ENCODE measurements at regions not wholly inside any gene's neighbourhood (a gene's known extent, or its start where the extent isn't known, plus 50 kb on each side); places are given as distances from the start of the nearest gene placed in this dataset.

DNA sequence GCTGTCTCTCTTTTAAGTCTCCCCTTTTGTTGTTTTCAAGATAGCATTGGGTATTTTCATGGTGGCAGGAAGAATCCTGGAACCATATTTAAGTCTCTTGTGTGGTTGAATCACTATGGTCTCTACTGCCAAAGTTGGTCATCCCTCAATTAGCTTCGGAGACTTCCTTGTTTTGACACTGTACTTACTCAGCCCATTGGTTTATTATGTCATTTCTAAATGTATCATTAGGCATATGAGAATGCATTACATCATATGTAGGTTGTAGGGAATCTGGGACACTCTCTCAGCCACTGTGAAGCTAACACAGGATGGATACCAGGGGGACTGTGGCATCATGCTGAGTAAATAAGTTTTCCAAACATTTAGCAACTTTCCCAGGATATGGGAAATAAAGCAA is 211.8 kb downstream of the DTHD1 start:
- DNase-seq (ENCODE audit: low read depth), result no peak

DNA sequence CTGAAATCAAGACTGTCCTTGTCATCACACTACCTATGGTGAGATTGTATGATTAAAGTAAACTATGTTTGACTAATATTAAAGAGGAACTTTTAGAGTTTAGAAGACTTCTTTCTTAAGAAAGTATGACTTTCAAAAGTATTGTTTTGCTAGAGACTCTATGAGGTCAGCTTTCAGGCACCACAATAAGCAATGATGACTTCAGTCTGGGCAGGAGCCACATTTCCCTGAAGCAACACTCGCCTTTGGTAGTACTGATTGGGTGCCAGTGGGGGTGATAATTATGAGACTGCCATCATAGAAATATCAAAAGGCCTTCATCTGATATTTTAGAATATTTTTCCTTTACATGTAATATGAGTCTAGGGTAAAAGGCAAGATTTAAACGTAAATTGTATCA is 212.6 kb downstream of the DTHD1 start:
- DNase-seq (ENCODE audit: low read depth), result no peak

DNA sequence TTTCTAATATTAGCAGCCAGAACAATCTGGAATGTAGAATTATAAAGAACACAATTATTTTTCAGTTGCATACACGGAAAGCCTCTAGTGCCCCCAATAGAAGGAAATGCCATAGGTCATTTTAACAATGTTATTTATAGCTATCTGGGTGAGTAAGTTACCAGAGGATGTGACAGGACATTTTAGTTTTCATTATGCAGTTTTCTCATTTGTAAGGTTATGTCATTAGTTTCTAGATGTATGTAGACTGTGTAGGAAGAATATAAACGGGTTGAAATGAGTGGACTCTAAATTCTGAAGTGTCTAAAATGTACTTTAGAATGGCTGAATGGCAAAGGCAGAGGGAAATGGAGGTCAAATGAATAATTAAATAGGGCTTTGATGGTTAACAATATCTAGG is 213.3 kb downstream of the DTHD1 start:
- no peak for DNase-seq (ENCODE audit: low read depth)

DNA sequence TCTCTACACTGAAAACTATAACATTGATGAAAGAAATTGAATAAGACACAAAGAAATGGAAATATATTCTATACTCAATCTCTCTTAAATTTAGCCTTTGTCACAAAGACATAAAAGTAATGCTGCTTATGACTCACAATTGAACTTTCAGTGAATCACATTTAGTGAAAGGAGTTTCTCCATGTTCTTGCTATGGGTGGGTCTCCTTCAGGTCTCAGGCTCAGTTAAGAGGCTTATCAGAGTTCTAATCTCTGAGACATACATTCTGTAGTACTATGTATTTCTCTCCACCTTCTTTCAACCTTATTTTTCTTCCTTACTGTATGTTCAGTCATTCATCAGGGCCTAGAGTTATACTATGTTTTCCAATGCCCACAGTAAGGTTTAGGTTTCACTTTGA is 220.9 kb downstream of the DTHD1 start:
- DNase-seq (ENCODE audit: low read depth), result no peak

DNA sequence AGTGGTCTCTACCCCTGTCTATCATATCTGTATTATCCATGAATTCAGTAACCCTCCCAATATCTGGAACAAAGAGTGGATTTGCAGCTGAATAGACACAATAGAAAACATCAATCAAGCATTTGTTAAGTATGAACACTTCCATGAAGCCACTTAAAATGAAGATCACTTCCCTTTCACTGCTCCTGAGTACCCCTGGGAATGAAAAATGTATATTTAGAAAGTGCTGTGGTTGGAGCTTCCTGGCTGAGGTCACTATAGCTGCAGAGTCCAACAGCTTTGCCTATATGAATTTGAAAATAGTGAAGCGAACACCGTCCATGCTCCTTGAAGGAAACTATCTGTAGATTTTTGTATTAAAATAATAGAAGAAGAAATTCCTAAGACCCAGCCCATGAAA is 227.0 kb downstream of the DTHD1 start:
- DNase-seq (ENCODE audit: low read depth), result no peak

DNA sequence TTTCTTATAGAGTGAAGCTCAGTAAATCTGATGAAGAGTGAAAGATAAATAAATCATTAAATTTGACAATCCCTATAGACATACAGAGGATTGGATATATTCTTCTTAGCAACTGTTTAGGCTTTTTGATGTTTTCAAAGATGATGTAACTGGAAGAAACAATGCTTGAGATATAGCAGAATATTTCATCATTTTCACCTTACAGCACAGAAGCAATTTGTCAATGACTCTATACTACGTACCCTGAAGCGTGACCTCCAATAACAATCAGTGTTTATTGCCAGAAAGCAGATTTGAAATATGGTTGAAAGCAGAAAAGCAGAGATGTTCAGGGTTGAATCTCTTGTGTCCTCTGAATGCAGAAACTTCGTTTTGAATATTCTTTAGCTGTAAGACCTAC is 228.4 kb downstream of the DTHD1 start:
- no peak for DNase-seq (ENCODE audit: low read depth)

DNA sequence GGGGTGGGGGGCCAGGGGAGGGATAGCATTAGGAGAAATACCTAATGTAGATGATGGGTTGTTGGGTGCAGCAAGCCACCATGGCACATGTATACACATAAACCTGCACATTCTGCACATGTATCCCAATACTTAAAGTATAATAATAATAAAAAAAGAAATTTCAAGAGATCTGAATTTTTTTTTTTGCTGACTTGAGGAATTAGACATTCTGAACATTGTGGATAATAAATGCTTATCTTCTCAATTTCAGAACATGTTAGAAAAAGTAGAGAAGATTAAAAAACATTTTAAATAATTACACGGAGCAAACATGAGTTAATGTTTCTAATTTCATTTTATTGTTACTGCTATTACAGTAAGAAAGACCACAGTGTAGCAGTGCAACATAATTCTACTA is 230.4 kb downstream of the DTHD1 start:
- DNase-seq (ENCODE audit: low read depth), result no peak

DNA sequence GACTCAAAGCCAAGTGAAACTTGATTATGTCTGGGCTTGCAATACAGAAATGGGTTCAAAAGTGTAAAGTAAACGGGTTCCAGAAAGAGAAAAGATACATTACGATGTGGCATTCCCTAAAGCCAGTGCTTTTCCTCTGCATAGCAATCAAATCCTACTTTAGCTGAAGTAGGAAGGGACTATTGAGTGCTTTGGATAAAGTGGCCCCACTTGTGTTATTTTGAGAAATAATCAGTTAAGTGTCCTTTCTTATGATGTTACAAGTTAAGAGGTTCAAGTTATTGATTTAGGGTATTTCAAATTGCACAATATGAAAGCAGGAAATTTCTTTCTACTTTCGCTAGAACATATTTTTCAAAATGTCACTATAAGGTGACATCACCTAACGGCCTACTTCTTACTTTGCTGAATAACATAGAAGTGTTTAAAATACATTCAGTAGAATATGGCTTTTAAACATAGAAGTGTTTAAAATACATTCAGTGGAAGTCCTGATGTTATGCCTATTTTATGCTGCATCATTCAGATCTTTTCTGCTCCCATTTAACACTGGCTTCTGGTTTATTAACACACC is 235.2 kb downstream of the DTHD1 start:
- no peak for DNase-seq (ENCODE audit: low read depth)

DNA sequence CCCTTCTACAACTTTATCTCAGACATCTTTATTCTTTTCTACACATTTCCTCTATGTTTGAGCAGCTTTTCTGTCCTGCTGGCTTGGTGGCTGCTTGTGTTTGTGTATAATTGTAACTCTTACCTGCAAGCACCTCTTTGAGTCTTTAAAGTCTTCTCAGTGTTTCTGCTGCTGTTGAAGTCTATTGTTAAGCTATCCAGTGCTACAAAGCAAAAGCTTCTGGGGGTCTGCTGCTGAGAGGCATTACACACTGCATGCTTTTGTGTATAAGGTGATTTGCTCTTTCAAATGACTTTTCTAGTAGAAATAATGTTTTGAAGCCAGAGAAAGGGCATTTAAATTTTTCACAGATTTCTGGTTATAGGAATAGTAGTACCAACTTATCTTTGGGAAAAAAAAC is 241.8 kb downstream of the DTHD1 start:
- no peak for DNase-seq (ENCODE audit: low read depth)

DNA sequence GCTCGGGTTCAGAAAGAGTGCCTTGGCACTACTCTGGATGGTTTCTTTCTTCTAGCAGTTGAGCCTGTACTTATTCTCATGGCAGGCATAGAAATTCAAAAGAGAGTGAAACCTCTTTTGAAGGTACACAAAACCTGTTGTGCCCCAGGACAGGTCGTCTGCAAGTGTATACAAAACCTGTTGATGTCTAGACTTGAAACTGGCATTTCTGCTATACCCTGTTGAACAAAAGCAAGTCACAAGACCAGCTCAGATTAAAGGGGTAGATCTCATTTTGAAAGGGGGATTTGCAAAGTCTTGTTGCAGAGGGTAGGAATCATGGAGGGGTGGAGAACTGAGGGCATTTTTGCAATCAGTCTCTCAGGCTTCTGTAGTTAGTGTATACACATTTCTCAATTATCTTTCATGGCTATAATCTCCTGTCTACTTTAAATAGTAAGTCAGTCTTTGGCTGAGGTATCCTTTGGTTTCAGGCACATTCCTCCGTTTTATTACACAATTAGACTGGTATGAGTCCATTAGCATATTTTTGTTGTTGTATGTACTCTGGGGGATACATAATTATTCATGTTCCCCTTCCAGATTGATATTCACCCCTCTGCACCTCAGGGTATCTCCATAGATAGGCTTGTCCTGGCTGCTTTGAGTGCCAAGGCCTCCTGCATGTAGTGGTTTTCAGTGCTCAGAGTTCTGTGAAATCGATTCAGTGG is 251.4 kb downstream of the DTHD1 start:
- DNase-seq (ENCODE audit: low read depth), result no peak

DNA sequence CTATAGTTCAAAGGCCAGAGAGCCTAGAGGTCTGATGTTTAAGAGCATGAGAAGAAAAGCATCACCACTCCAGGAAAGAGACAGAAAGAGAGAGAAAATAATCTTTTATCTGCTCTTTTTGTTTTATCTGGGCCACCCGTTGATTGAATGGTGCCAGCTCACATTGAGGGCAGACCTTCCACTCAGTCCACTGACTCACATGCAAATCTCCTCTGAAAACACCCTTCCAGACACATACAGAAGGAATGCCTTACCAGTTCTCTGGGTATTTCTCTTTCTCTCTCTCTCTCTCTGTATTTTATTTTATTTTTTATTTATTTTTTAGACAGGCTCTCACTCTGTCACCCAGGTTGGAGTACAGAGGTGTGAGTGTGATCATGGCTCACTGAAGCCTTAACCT is 252.5 kb downstream of the DTHD1 start:
- DNase-seq (ENCODE audit: low read depth), result no peak

DNA sequence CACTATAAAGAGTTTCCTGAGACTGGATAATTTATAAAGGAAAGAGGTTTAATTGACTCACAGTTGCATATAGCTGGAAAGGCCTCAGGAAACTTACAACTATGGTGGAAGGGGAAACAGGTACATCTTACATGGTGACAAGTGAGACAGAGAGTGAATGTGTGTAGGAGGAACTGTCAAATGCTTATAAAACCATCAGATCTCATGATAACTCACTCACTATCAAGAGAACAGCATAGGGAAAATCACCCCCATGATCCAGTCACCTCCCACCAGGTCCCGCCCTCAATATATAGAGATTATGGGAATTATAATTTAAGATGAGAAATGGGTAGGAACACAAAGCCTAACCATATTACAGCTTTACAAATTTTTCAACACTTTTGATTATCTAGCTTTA is 266.0 kb downstream of the DTHD1 start:
- DNase-seq (ENCODE audit: low read depth), result no peak

DNA sequence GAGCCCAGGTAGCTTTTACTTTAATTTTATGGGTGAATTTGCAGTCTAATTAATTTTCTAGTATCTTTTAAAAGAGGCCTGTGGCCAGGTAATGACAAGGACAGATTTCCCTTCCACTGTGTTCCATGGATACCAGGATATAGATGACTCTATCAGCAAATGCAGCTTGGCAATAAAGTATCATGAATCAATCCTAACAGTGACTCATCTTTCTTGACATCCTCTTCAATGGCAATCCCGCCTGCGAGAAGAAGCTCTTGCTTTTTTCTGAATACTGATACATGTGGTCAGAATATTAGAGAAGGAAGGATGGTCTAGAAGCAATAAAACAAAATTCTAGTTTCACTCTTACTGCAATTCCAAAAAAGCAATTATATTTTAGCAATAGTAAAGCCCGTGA is 267.8 kb downstream of the DTHD1 start:
- DNase-seq (ENCODE audit: low read depth), result no peak

DNA sequence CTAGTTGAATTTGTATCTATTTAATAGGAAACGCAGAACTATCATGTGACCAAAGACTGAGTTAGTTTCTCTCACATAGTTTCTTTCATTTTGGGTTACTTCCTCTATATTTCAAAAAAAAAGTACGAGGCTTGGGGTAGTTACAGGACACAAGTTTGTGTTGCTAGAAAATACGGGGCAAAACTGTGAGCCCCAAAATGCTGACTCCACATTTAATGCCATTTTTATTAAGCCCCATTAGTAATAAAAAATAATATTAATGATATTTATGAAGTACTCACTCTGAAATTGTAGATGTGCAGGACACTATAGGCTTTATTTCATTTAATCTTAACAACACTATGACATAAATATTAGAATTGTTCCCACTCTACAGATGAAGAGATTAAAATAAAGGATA is 268.6 kb downstream of the DTHD1 start:
- DNase-seq (ENCODE audit: low read depth), result no peak

DNA sequence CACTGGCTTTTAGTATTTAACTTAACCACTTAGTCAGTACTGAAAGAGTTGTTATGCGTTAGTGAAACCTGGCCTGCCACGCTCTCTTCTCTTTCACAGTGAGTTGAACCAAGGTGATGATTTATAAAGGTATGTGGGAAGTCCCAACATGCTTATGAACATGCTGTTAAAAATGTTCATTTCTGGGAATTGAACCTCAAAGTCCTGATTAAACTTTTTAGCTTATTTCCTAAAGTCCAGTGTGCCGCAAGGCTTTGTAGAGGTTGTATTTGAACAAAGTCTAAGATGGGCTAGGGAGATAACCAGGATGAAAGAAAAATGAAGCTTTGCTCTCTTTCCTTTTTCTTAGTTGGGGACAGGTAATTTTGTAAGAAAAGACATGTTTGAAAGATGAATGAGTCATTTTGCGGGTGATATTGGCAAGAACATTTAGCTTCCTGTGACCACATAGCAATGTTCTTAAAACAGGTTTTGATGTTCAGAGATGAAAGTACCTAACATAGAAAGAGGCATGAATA is 270.3 kb downstream of the DTHD1 start:
- DNase-seq (ENCODE audit: low read depth), result no peak

DNA sequence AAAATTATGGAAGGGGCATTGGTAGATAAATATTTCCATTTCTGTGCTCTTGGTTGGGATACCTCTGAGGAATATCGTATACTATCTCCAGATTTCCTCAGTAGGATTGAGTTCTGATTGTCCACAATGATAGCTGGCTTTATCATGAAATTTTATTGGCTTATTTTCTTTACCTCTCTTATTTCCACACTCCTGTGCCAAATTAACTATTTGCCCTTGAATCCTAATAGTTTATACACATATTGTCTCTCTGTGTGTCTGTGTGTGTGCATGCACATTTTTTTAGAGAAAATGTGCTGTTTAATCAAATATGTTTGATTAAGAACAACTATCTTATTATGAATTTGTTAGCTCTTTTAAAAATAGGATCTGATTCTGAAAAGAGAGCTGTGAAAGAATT is 271.6 kb downstream of the DTHD1 start:
- DNase-seq (ENCODE audit: low read depth), result no peak

DNA sequence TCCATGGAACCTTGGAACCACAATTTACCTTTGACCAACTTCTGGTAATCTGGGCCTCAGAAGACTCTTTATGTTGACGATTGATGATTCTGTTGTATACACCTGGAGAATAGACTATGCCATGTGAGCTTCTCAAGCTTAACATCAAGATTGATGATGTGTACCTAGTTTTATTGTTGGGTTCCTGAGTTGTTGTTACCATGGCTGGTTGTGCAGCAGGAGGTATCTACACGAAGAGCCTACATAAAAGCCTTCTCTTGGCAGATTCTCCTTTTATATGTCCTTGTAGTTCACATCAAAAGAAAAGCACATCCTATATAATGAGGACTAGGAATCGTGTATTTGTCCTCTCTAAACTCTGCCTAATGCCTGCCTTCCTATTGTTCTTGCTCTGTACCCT is 272.0 kb downstream of the DTHD1 start:
- no peak for DNase-seq (ENCODE audit: low read depth)

DNA sequence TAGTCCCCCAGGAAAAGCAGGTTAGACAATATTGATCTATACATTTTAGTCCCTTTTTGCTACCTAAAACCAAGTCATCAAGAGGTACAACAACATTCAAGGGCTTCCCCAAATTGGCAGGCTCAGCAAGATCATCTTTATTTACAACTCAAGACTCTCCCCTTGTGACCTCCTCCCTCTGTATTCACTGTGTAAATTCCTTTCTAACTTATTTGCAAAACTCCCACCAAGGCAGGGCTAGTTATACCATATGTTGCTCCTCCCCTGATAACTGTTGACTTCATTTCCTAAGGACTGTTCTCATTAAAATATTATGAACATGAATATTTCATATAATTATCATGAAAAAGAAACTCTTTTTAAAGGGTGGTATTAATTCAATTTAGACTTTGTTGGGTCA is 275.6 kb downstream of the DTHD1 start:
- no peak for DNase-seq (ENCODE audit: low read depth)

DNA sequence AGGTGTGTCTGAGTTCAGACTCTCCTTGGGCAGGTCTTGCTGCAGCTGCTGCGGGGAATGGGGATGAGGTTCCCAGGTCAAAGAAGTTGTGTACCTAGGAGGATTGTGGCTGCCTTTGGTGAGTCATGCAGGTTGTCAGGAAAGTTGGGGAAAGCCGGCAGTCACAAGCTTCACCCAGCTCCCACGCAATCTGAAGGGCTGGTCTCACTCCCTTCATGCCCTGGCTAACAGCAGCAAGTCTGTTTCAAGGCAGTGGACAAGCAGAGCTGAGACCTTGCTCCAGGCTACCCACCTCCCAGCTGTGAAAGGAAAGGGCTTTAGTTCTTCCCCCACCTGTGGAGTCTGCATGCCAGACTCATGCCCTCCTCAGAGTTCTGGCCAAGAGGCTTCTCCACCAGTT is 287.2 kb downstream of the DTHD1 start:
- no peak for DNase-seq (ENCODE audit: low read depth)

DNA sequence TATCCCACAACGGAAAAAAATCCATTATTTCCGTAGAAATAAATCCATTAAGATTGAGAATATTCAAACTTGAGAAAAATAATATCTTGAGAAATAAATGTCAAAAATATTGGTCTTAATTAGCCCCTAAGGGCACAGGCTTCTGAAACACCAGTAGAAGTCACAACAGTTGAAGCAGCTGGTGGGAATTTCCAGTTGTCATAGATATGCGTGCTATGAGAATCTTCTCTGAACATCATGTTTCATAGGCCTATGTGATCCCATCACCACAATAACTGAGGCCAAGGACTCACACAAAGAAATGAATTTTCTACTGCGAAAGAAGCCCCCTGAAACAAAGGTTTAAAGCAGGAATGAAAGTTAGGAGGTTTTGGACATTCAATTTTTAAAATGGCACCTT is 292.0 kb downstream of the DTHD1 start:
- no peak for DNase-seq (ENCODE audit: low read depth)

DNA sequence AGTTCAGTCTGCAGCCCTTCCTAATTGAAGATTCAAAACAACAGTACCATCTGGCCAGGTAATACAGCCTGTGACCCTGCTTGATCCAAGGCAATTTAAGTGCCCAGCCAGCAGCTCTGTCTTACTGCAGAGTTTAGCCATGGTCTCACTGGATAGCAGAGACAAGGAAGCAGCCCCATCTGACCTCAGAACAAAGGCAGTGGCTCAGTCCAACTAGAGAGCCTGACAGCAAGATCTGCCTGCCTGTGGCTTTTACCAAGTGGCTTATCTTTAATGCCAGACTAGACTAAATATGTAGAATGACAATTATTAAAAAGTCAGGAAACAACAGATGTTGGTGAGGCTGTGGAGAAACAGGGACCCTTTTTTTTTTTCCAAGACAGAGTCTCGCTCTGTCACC is 293.4 kb downstream of the DTHD1 start:
- no peak for DNase-seq (ENCODE audit: low read depth)

DNA sequence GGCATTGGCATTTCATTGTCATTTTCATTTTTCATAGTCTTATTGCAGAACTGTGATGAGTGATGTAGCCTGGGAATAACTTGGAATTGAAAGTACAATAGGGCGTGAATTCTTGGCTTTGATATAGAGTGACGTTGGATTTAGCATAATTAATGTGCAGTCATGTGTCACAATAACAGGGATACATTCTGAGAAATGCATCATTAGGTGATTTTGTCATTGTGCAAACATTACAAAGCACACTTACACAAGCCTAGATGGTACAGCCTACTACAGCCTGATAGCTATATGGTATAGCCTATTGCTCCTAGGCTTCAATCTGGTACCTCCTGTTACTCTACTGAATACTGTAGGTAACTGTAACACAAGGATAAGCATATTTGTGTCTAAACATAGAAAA is 300.8 kb downstream of the DTHD1 start:
- DNase-seq (ENCODE audit: low read depth), result no peak

DNA sequence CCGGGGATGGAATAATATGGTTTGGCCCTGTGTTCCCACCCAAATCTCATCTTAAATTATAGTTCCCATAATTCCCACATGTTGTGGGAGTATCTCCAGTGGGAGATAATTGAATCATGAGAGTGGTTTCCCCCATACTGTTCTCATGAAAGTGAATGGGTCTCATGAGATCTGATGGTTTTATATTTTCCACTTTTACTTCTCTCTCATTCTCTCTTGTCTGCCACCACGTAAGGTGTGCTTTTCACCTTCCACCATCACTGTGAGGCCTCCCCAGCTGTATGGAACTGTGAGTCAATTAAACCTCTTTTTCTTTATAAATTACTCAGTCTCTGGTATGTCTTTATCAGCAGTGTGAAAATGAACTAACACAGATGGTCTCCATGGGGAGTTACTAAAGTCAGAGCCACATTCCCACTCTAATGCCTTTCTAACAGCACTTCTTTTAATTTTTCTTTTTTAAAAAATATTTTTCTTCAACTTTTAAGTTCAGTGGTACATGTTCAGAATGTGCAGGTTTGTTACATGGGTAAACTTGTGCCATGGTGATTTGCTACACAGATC is 306.6 kb downstream of the DTHD1 start:
- DNase-seq (ENCODE audit: low read depth), result no peak

DNA sequence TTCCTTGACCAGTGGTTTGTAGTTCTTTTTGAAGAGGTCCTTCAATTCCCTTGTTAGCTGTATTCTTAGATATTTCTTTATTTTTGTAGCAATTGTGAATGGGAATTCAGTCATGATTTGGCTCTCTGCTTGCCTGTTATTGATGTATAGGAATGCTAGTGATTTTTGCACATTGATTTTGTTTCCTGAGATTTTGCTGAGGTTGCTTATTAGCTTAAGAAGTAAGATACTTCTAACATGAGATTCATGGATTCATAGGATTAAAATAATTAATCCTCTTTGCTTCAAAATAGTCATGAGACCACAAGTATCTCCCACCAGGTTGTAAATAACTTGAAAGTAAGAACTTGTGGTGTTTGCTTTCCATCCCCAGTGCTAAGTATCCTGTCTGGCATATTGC is 308.9 kb downstream of the DTHD1 start:
- no peak for DNase-seq (ENCODE audit: low read depth)
